Hippocampal formation (tissue), 2 donors: ENCODE measurements at regions not wholly inside any gene's neighbourhood (a gene's known extent, or its start where the extent isn't known, plus 50 kb on each side); places are given as distances from the start of the nearest gene placed in this dataset.

Experiments used
- DNase-seq, 2 donors: peaks; one replicate each; lab custom pipeline; 2025; lab: John Stamatoyannopoulos, UW

- DNase-seq: no peak
Measured at GRCh38 chr17:52390422-52390821, 231.9 kb upstream of the CA10 start.

GRCh38 chr17:52389632-52390031 is 231.1 kb upstream of the CA10 start:
- no peak for DNase-seq

GRCh38 chr17:52388941-52389340 is 230.4 kb upstream of the CA10 start:
- DNase-seq: no peak

- DNase-seq: no peak
Measured at GRCh38 chr17:52384695-52385094, 226.2 kb upstream of the CA10 start.

- peak; percentile 24 to 31 for DNase-seq
Measured at GRCh38 chr17:52383493-52384100, 225.1 kb upstream of the CA10 start.

GRCh38 chr17:52378860-52379259 is 220.3 kb upstream of the CA10 start:
- no peak for DNase-seq

GRCh38 chr17:52376137-52376536 is 217.6 kb upstream of the CA10 start:
- no peak for DNase-seq

GRCh38 chr17:52368886-52369285 is 210.4 kb upstream of the CA10 start:
- no peak for DNase-seq

GRCh38 chr17:52357854-52358253 is 199.3 kb upstream of the CA10 start:
- no peak for DNase-seq

- no peak for DNase-seq
Measured at GRCh38 chr17:52336796-52337195, 178.3 kb upstream of the CA10 start.

GRCh38 chr17:52306314-52306713 is 147.8 kb upstream of the CA10 start:
- no peak for DNase-seq

GRCh38 chr17:52298881-52299280 is 140.4 kb upstream of the CA10 start:
- DNase-seq: no peak

GRCh38 chr17:52297230-52298010 is 138.9 kb upstream of the CA10 start:
- no peak for DNase-seq

- DNase-seq: no peak
Measured at GRCh38 chr17:52294301-52294700, 135.8 kb upstream of the CA10 start.

- DNase-seq: no peak
Measured at GRCh38 chr17:52287611-52288010, 129.1 kb upstream of the CA10 start.

GRCh38 chr17:52283872-52284271 is 125.4 kb upstream of the CA10 start:
- DNase-seq: no peak

- no peak for DNase-seq
Measured at GRCh38 chr17:52276381-52277008, 118.0 kb upstream of the CA10 start.

GRCh38 chr17:52271781-52272180 is 113.3 kb upstream of the CA10 start:
- DNase-seq: no peak

- no peak for DNase-seq
Measured at GRCh38 chr17:52255347-52255746, 96.8 kb upstream of the CA10 start.

GRCh38 chr17:52244689-52245088 is 86.2 kb upstream of the CA10 start:
- no peak for DNase-seq

GRCh38 chr17:52242268-52242667 is 83.8 kb upstream of the CA10 start:
- DNase-seq: no peak

- DNase-seq: no peak
Measured at GRCh38 chr17:52237151-52237550, 78.6 kb upstream of the CA10 start.

- DNase-seq: peak in 1 of 2 donors; percentile 9
Measured at GRCh38 chr17:52235516-52235915, 77.0 kb upstream of the CA10 start.
